Astrocyte of the hippocampus (primary cell): ENCODE measurements at regions not wholly inside any gene's neighbourhood (a gene's known extent, or its start where the extent isn't known, plus 50 kb on each side); places are given as distances from the start of the nearest gene placed in this dataset.

Experiments used
- DNase-seq: peaks from one replicate; pipeline ENCODE4 v3.0.0; 2011; ENCODE audit warnings: low read depth, low spot score

DNA sequence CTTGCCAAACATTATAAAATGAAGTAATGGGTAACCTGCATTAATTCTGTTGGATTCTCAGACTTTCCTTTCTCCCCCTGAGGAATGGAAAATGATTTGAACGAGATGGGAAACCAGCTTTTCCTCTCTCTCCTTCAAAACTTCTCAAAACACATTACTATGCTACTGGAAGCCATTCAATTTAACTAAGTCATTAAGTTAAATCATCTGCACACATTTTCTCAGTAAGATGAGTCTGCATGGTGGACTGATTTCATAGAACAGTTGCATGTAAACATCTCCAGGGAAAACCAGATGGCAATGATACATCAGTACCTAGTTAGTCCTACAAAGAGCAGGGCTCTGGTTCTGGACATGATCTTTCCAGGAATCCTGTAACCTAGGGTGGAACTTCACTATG lies 59.9 kb downstream of the BMP4 start:
- DNase-seq = no peak

- DNase-seq = peak; percentile 67
Observed at GRCh38 chr14:53894456-53894855, 62.2 kb downstream of the BMP4 start.

DNA sequence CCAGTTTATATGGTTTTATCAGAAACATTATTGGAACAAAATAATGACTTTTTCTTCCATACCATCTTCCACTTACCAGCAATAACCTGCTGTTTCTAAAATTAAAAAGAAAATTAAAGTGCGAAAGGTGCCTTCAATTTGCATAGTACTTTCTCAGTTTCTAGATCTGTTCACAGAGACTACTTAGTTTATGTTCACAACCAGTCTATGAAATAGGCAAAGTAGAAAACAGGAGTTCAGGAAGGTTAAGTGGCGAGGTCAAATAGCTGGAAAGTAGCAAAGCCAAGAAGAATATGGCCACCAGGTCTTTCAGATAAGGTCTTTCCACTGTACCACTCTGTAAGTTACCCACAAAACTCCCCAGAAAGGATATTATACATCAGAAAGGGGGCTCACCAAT lies 63.3 kb downstream of the BMP4 start:
- DNase-seq = no peak

- peak; percentile 85 for DNase-seq
Observed at GRCh38 chr14:53890611-53891101, 66.0 kb downstream of the BMP4 start.

DNA sequence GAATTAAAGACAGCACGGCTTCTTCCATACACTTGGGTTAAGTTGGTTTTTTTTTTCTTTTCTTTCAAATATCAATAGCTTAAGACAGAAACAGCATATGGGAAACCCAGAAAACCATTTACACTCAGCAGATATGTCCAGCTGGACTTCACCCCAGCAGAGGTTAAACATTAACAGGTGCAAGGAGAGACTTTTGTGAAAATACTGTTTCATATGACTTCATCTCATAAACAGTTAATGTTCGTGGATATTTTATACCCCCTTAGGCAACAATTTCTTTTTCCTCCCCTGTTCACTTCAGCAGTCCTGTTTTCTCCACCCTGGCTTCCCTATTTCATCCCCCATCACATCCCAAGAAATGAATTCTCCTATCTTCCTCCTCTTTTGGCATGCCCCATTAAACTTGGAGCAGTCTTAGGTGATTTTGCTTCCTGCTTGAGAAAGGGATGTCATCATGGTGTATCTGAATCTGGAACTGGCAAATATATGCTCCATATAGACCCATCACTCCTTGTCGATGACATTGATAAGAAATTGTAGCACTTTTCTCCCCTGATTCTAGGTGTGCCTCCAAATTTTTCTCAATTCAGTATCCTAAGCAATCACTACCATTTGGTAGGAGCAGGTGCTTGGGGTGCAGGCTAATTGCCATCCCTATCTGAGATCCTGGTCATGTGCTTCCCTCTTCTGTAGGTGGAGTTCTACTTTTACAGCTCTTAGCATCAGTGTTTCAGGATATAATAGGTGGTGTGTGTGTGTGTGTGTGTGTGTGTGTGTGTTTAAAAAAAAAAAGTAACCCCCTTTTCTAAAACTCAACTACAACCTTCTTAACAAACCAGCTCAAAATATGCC lies 67.9 kb downstream of the BMP4 start:
- no peak for DNase-seq

DNA sequence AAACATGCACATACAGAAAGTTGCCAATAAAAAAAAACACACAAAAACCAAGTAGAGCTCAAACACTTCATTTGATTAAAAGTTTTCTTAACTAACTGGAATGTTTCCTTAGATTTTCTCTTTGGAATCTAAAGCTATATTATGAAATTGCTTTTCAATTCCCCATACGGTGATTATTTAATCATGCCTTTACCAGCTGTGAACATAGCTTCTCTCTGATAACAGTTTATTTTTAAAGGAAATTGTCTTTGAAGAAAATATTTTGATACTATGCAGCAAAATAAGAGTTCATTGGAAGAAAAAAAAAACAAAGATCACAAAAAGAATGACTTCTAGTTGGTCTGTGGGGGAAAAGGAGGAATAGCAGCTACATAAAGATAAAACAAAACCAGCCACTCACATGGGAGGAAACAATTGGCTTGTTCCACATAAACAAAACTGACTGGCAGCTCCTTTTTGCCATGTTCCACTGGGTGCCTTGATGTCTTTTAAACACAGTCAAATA lies 71.4 kb downstream of the BMP4 start:
- no peak for DNase-seq

DNA sequence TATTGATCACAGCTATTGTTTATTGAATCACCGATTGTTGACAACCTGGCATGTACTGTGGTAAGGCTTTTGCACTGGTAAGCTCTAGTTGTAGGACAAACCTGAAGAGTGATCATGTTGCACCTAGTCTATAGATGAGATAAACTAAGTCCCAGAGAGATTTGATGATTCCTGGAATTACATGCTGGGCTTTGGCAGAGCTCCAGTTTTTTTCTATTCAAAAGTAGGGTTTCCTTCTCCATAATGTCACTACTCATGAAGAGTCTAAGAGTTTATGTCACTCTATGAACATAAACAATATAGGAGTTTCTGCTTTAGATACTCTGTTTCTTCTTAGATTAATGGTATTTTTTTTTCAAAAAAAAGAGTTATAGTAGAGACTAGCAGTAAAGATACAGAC lies 72.0 kb downstream of the BMP4 start:
- no peak for DNase-seq

- DNase-seq = no peak
Observed at GRCh38 chr14:53883739-53884138, 72.9 kb downstream of the BMP4 start.

- DNase-seq = no peak
Observed at GRCh38 chr14:53882684-53883083, 73.9 kb downstream of the BMP4 start.

GRCh38 chr14:53881921-53882320 lies 74.7 kb downstream of the BMP4 start:
- DNase-seq = no peak

DNA sequence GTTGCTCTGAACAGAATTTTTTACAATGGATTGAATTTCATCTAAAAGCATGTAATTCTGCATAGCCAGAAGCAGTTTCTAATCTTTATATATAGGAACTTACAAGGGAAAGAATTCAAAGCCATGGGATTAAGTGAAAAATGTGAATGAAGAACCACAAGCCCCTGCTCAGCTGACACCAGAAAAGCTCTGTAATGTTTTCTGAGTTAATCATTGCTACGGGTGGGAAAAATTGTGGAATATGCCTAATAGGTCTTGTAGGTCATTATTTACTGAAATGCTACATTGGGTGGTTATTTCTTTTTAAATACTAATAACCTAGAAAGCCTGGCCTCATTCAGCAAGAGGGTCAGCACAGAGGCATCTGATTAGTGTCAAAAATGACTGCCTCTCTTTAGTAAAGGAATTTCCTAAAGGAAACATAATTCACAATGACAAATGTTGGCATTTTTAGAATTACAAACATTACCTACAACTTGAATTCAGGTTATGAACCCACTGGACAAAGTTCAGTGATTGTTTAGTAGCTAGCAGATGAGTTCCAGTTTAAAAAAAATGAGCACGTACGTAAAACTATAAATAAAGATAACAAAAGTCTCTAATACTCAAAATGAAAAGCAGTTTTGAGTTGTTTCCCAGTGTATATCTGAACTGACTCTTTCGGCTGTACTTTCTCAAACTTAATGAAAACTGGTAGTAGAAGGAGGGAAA lies 75.3 kb downstream of the BMP4 start:
- peak; percentile 75 for DNase-seq

- no peak for DNase-seq
Observed at GRCh38 chr14:53880761-53881160, 75.9 kb downstream of the BMP4 start.

DNA sequence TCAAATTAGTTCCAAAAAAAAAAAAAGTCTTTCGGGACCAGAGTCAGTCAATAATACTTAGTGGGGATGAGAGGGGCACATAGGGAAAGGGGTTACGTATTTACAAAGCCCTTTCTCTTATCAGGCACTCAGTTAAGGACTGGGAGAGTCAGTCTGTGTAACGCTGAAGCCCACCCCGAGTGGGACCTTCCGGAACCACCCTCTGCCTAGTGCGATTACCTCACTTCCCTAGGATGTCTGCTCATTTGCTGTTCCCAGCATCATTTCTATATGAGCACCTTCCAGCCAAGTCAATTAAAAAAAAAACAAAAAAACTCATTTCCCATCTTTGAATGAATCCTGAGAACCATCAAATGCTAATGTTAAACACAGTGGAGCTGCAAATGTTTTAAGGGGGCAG lies 76.9 kb downstream of the BMP4 start:
- DNase-seq = no peak

GRCh38 chr14:53879022-53879686 lies 77.5 kb downstream of the BMP4 start:
- no peak for DNase-seq

DNA sequence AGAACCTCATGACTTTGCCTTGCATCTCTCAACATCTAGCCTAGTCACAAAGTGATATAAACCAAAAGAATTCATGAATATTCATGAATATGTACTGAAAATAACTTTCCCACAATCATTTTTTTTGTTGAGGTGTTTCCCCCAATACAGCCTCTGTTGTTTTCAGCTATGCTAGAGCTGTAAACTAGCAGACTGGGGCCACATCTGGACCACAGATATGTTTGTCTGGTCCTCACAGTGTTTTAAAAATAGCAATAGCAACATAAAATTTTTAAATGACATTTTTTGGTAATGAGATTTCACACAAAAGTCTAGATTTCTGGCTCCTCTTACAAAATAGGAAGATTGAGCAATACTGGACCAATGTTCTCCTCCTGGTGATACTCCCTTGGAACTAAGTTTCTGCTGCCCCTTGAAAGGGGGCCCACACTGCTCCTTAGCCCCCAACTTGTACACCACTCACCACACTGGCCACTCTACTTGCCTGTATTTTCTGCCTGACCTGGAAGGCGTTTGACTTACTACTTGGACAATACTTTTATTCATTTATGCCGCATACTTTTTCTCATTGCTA lies 81.2 kb downstream of the BMP4 start:
- DNase-seq = no peak

- DNase-seq = no peak
Observed at GRCh38 chr14:53874704-53875103, 81.9 kb downstream of the BMP4 start.

DNA sequence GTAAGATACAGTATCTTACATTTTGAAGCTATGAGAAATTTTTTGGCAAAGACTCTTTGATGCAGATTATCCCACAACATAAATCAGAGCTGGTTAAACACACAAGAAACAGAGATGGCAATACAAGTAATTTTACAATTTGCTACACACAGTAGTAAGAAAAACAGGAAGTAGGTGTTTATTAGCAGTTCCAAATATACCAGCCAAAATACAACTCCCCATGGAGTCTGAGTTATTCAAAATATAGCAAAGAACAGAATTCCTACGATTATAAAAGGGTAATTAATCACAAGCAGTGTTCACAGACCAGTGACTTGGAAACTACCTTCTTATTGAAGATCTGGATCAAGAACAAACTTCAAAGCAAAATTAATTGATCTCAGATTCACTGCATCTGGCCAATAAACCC lies 83.9 kb downstream of the BMP4 start:
- DNase-seq = no peak

GRCh38 chr14:53871951-53872350 lies 84.7 kb downstream of the BMP4 start:
- no peak for DNase-seq

DNA sequence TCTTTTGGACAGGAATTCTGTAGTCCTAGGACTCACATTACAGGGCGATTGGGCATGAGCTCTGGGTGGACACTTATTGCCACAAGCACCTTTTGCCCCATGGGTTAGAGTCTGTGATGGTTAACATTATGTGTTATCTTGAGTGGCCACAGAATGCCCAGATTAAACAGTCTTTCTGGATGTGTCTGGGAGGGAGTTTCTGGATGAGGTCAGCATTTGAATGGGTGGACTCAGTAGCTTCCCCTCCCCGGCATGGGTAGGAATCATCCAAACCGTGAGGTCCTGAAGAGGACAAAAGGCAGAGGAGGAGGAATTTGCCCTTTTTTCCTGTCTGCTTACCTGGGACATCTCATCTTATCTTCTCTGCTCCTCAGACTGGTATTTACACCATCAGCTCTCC lies 85.6 kb downstream of the BMP4 start:
- DNase-seq = no peak

- DNase-seq = peak; percentile 25
Observed at GRCh38 chr14:53865711-53866110, 90.9 kb downstream of the BMP4 start.

GRCh38 chr14:53861781-53862180 lies 94.8 kb downstream of the BMP4 start:
- peak; percentile 45 for DNase-seq

- DNase-seq = no peak
Observed at GRCh38 chr14:53858345-53858684, 98.3 kb downstream of the BMP4 start.
